MCF 10A (cell line): ENCODE measurements at regions not wholly inside any gene's neighbourhood (a gene's known extent, or its start where the extent isn't known, plus 50 kb on each side); places are given as distances from the start of the nearest gene placed in this dataset.

Source experiments
- BruUV-seq: library from RNA; stranded (reverse); fragments of 400-500 nt; replicated peaks from 2 replicates; lab custom pipeline; 2021; lab: Mats Ljungman, UMichigan
- CTCF ChIA-PET: fragments of 300-600 bp; sonication (Branson Sonifier 250); formaldehyde crosslinking; extraction: SDS; loops from one replicate; lab custom pipeline; 2021; ENCODE audit warnings: antibody characterized with exemption, inconsistent platforms; lab: Yijun Ruan, JAX
- POLR2A ChIA-PET: fragments of 300-600, 350-650 bp; sonication (Branson Sonifier 250); formaldehyde crosslinking; extraction: SDS; loops from one replicate; lab custom pipeline; 2020; ENCODE audit warnings: antibody characterized with exemption, inconsistent platforms; lab: Yijun Ruan, JAX
- DNase-seq: peaks from one replicate; pipeline ENCODE4 v3.0.0-alpha.2; 2018; ENCODE audit not compliant: unreplicated experiment
- H3K27ac Mint-ChIP-seq: one replicate; pipeline ENCODE4 v1.8.0; 2022; ENCODE audit warnings: mild to moderate bottlenecking, low read depth, mixed read lengths; ENCODE audit not compliant: unreplicated experiment
- H3K27me3 Mint-ChIP-seq: one replicate; pipeline ENCODE4 v1.8.0; 2022; ENCODE audit warnings: mixed read lengths; ENCODE audit not compliant: insufficient read depth, unreplicated experiment
- H3K36me3 Mint-ChIP-seq: one replicate; pipeline ENCODE4 v1.8.0; 2022; ENCODE audit warnings: mild to moderate bottlenecking, moderate library complexity, mixed read lengths; ENCODE audit not compliant: insufficient read depth, unreplicated experiment
- H3K4me1 Mint-ChIP-seq: one replicate; pipeline ENCODE4 v1.8.0; 2022; ENCODE audit warnings: mixed read lengths; ENCODE audit not compliant: insufficient read depth, unreplicated experiment
- H3K4me3 Mint-ChIP-seq: one replicate; pipeline ENCODE4 v1.8.0; 2022; ENCODE audit warnings: mild to moderate bottlenecking, moderate library complexity, mixed read lengths; ENCODE audit not compliant: unreplicated experiment
- H3K9me3 Mint-ChIP-seq: one replicate; pipeline ENCODE4 v1.8.0; 2022; ENCODE audit warnings: mixed read lengths; ENCODE audit not compliant: unreplicated experiment
- intact Hi-C: fragments of 100-400 bp; cut with micrococcal nuclease; formaldehyde crosslinking; loops from 2 replicates; pipeline ENCODE4 v1.14.1; 2022
- TF ChIP-seq, protein P1 (sequence below): fragments of 200-600 bp; IDR thresholded peaks from one replicate; pipeline ENCODE4 v1.8.0; 2022; ENCODE audit warnings: antibody characterized with exemption, mild to moderate bottlenecking; ENCODE audit not compliant: unreplicated experiment

DNA sequence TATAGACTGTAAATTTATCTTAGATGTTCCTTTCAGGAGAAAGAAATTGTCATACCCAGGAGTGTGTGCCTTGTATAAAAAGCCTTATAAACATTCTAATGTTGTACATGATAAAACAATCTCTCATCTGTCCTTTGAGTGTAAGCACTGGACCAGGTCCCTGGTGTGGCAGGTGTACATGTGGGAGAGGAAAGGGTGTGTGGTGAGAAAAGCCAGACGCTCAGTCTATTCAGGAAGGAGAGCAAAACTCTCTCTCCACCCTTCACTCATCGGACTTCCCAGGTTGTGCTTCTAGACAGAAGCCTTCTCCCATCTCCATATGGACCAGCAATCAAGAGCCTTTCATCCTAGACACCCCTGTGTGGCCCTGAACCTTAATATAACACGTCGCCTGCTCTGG lies 154.2 kb downstream of the ESM1 start:
- ChIA-PET CTCF (interaction anchor here (0.6 to 1.5 kb wide), 2 partner anchors 14 to 113 kb away, joined by 3 read pairs; no protein-coding TSS in a partner anchor), POLR2A (no interaction called here)
- no peak for DNase-seq
- Mint-ChIP-seq H3K27me3 (no peaks in the 10 kb centered on the region), H3K36me3 (no peaks in the 10 kb centered on the region), H3K9me3 (no peaks in the 10 kb centered on the region), H3K4me3 (no peak overlapping the region), H3K27ac (no peak overlapping the region), H3K4me1 (peaks cover 9% of the 10 kb centered on the region)
- intact Hi-C loops, result no loop called here
- BruUV-seq, result no TSS peak
- TF ChIP-seq, protein P1, sequence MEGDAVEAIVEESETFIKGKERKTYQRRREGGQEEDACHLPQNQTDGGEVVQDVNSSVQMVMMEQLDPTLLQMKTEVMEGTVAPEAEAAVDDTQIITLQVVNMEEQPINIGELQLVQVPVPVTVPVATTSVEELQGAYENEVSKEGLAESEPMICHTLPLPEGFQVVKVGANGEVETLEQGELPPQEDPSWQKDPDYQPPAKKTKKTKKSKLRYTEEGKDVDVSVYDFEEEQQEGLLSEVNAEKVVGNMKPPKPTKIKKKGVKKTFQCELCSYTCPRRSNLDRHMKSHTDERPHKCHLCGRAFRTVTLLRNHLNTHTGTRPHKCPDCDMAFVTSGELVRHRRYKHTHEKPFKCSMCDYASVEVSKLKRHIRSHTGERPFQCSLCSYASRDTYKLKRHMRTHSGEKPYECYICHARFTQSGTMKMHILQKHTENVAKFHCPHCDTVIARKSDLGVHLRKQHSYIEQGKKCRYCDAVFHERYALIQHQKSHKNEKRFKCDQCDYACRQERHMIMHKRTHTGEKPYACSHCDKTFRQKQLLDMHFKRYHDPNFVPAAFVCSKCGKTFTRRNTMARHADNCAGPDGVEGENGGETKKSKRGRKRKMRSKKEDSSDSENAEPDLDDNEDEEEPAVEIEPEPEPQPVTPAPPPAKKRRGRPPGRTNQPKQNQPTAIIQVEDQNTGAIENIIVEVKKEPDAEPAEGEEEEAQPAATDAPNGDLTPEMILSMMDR, result no peak

DNA sequence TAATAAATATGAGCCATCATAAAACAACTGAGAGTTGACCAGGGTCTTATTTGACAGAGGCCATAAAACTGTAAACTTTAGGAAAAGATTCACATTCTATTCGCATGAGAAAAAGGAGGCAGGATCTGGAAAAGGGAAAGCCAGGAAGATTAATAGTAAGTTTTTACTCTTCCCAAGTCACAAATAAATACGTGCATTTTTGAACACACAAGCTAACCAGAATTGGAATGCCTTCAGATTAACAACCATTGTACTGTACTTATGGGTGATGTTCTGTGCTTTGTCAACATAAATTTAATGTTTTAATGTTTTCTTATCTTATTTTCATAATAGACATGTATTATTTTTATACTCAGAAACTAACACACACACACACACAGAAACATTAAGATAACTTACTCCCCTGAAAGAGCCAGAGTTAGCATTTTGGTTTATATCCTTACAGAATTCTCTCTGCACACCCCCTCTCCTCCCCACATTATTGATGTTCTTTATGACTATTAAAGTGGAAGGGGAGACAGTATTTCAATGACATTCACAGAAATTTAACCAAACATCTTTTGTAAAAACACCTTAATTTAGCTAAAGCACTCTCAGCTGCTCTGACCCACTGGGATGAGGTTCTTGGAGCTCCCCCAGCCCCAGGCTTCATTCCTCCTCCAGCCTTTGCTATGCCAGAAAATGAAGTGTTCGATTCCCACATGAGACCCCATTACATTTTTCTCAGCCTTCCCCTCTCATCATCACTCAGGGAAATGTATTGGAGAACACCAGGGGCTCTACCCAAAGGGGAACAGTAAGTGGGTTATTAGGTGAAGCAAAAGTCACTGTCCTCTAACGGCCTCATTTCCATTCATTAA lies 155.5 kb downstream of the ESM1 start:
- ChIA-PET POLR2A (no interaction called here), CTCF (interaction anchor here (0.7 to 1.6 kb wide), 3 partner anchors 61 to 313 kb away, joined by 3 read pairs; partner anchors contain the start of gene SNX18)
- Mint-ChIP-seq H3K27me3 (no peaks in the 10 kb centered on the region), H3K9me3 (no peaks in the 10 kb centered on the region), H3K36me3 (no peaks in the 10 kb centered on the region), H3K4me1 (peaks cover 6% of the 10 kb centered on the region), H3K27ac (no peak overlapping the region), H3K4me3 (no peak overlapping the region)
- no peak for DNase-seq
- TF ChIP-seq, protein P1, result no peak
- intact Hi-C loops, result no loop called here
- no TSS peak for BruUV-seq

DNA sequence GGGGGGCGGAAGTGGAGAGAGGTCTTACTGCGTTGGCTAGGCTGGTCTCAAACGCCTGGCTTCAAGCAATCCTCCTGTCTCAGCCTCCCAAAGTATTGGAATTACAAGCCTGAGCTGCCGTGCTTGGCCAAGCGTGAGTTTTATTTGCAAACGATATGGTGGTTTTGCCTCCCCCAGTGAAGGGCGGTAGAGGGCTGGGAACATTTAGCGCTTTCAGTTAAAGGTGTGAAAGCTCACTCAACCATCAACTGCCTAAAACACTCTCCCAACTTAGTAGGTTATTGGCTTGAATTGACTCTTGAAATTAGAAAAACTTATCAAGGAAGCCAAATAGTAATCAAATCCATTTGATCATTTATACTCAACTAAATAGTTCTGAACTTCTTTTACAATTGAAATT lies 156.3 kb downstream of the ESM1 start:
- intact Hi-C loops, result no loop called here
- no peaks in the 10 kb centered on the region for H3K9me3 Mint-ChIP-seq
- no peaks in the 10 kb centered on the region for H3K36me3 Mint-ChIP-seq
- BruUV-seq, result no TSS peak
- H3K4me3 Mint-ChIP-seq, result no peak overlapping the region
- POLR2A ChIA-PET, result no interaction called here
- H3K27ac Mint-ChIP-seq, result no peak overlapping the region
- no peaks in the 10 kb centered on the region for H3K27me3 Mint-ChIP-seq
- CTCF ChIA-PET, result interaction anchor here (1.6 to 4.7 kb wide), 2 partner anchors 16 to 312 kb away, joined by 3 to 22 read pairs; partner anchors contain the start of gene SNX18
- no peaks in the 10 kb centered on the region for H3K4me1 Mint-ChIP-seq
- TF ChIP-seq, protein P1, result no peak
- no peak for DNase-seq

DNA sequence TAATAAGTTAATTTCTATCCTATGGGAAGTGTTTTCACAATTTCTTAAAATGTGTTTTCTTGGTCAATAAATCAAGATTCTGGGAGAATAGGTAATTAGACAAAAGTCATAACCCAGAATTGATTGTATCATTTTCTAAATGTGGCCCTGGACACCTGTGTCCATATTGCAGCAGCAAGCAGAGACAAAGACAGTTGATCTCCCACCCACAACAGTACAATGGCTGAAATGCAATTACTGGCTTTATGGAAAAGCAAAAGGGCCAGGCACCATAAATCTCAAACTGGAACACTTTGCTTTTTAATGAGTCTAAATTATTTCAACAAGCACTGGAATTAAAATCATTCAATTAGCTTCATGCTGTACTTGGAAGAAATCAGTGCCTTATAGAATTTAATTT lies 157.2 kb downstream of the ESM1 start:
- no peaks in the 10 kb centered on the region for H3K4me1 Mint-ChIP-seq
- H3K36me3 Mint-ChIP-seq, result no peaks in the 10 kb centered on the region
- ChIA-PET POLR2A (no interaction called here), CTCF (interaction anchor here (4.7 kb wide), 1 partner anchor 17 kb away, joined by 22 read pairs; no protein-coding TSS in a partner anchor)
- no peaks in the 10 kb centered on the region for H3K27me3 Mint-ChIP-seq
- BruUV-seq, result no TSS peak
- no peak overlapping the region for H3K27ac Mint-ChIP-seq
- H3K4me3 Mint-ChIP-seq, result no peak overlapping the region
- no peaks in the 10 kb centered on the region for H3K9me3 Mint-ChIP-seq
- no peak for DNase-seq
- TF ChIP-seq, protein P1, result no peak
- intact Hi-C loops, result no loop called here
